ENCODE measurements at regions not wholly inside any gene's neighbourhood (a gene's known extent, or its start where the extent isn't known, plus 50 kb on each side); places are given as distances from the start of the nearest gene placed in this dataset.
"Not testable (repeated sequence)": the region's sequence is repeated elsewhere in the genome, so short reads cannot be mapped to it uniquely, and the experiment has no call there.

DNA sequence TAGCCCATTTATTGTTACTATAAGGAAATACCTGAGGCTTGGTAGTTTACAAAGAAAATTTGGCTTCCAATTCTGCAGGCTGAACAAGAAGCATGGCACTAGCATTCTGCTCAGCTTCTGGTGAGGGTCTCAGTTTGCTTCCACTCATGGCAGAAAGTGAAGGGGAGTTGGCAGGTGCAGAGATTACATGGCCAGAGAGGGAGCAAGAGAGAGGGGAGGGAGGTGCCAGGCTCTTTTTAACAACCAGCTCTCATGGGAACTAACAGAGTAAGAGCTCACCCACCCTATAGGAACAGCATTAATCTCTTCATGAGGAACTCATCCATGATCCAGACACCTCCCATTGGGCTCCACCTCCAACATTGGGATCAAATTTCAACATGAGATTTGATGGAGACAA lies 437.9 kb downstream of the CHL1 start:
- FAIRE-seq, result no peak
- DNase-seq (ENCODE audit: insufficient read length, low spot score), result no peak

DNA sequence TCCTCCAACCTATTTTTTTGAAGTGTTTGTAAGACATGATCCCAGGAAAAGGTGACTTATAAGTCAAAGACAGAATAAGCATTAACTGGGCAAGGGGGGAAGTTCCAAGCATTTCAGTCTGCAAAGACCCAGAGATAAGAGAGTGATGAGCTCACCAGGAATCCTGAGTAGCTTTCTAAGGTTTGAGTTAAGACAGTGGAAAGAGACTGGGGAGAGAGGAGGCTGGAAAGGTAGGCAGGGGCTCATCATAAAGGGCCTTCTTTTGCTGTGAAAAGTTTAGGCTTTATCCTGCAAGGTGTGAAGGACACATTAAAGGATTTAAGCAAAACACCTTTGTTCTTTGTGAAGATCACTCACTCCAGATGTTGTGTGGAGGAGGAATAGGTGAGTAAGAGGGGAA lies 438.8 kb downstream of the CHL1 start:
- DNase-seq (ENCODE audit: insufficient read length, low spot score) (no peak), FAIRE-seq (no peak)

DNA sequence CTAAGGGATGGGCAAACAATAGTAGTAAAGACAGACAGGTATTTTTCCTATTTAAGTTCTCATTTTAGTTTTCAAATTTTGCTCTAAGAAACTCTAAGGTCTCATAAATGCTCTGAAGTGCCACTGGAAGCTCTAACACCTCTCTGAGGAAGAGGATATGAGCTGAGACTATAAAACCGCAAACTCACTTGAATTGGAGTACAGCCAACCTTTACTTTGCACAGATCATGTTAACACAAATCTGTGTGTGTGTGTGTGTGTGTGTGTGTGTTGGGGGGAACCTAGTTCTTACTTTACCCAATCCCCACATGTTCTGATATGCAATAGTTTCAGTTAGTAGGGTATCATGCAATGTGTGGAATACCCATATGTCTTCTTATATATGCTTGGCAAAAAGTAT lies 446.8 kb downstream of the CHL1 start:
- FAIRE-seq (no peak), DNase-seq (ENCODE audit: insufficient read length, low spot score) (no peak)

DNA sequence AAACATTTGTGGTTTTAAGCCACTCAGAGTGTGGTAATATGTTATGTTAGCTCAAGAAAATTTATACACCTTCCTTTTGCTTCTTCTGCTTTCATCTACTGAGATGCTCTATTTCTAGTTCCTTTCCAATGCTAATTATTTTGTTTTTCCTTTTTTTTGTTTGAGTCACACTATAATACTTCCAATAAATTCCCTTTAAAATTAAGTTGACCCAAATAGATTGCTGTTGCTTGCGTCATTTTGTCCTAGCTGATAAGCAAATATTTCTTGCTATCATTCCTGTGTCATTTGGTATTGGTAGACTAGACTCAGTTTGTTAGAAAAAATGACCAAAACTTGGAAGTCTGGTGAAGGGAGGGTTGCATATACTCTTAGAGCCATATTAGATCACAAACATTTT lies 437.0 kb upstream of the CNTN6 start:
- no peak for FAIRE-seq

DNA sequence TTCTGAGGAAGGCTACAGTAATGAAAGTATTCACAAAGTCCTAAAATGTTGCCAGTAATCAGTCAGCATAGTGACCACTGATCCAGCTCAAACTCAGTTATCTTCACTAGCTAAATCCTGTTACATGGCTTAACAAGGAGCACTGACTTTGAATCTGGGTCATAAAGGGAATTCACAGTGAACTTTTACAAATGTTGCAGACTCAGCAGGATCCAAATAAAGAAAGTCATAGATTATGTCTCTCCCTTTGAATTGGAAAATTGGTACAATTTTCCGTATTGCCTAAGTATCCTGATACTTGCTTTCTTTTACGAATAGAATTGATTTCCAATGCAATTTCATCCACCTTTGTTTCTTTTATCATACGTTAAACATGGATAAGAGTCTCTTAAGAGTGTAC lies 431.5 kb upstream of the CNTN6 start:
- FAIRE-seq (no peak), DNase-seq (ENCODE audit: insufficient read length, low spot score) (no peak)

More for the DNA sequence above, 437.0 kb upstream of the CNTN6 start:
- DNase-seq (ENCODE audit: insufficient read length, low spot score), result no peak

DNA sequence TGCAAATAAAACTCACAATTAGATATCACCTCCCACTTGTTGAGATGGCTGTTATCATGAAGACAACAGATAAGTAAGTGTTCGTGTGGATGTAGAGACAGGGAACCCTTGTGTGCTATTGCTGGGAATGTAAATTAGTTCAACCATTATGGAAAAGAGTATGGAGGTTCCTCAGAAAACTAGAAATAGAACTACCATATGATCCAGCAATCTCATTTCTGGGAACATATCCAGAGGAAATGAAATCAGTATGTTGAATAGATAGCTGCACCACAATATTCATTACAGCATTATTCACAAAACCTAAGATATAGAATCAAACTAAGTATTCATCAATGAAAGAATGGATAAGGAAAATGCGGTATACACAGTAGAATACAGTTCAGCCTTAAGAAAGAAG lies 418.7 kb upstream of the CNTN6 start:
- no peak for FAIRE-seq
- DNase-seq (ENCODE audit: insufficient read length, low spot score), result no peak

DNA sequence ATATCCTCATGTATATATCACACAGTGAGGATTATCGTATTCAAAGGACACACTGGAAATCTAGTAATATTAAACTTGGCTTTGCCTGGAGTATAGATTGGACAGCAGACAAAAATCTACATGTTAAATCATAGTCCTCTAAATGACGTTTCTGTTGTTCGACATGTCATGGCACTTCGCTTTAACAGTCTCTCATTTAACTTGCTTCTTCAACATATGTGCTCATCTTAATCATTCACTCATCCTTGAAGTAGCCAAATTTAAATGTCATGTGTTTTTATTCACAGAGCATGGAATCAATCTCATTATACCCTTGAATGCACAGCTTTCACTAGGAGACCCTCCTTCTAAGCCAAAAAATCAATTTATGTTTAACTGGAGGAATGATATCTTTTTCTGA lies 417.0 kb upstream of the CNTN6 start:
- DNase-seq (ENCODE audit: insufficient read length, low spot score) (no peak), FAIRE-seq (no peak)

DNA sequence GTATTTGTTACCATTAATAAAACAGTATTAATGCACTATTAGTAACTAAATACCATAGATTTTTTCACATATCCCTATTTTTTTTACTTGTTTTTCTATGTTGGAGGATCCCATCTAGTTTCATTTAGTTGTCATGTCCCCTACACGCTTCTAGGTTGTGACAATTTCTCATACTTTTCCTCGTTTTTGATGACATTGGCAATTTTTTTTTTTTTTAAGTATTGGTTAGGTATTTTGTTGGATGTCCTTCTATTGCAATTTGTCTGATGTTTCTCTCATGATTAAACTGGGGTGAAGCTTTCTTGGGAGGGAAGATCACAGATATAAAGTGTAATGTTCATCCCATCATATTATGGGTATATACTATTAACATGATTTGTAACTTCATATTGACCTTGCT lies 409.1 kb upstream of the CNTN6 start:
- no peak for DNase-seq (ENCODE audit: insufficient read length, low spot score)
- FAIRE-seq, result no peak

DNA sequence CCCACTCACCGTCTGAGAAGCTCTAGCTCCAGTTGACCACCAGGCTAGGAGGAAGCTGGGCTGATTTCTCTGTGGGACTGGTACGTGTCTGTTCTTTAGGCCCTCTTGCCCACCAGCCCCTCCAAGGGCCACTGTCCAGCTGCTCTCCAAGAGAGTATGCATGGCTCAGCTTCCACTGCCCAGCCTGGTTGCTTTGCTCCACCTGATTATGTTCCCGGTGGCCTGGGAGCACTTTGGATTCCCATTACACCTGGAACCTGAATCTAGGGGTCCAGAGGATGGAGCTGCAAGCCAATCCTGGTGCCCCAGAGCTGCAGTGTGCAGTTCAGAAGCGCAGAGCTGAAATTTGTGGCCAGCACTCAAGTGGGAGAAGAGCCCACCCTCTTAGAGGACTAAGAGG lies 402.1 kb upstream of the CNTN6 start:
- DNase-seq (ENCODE audit: insufficient read length, low spot score) (no peak), FAIRE-seq (no peak)

DNA sequence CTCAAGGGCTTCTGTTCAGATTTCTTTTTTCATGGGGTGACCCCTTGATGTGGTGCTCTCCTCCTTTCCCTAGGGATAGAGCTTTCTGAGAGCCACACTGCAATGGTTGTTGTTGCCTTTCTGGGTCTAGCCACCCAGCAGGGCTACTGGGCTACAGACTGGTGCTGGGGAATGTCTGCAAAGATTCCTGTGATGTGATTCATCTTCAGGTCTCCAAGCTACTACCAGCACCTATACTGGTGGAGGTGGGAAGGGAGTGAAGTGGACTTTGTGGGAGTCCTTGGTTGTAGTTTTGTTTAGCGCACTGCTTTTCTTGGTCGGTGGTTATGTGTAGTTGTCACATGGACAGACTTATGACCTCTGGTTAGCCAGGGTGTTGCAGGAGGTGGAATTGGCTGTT lies 392.3 kb upstream of the CNTN6 start:
- DNase-seq (ENCODE audit: insufficient read length, low spot score), result no peak

DNA sequence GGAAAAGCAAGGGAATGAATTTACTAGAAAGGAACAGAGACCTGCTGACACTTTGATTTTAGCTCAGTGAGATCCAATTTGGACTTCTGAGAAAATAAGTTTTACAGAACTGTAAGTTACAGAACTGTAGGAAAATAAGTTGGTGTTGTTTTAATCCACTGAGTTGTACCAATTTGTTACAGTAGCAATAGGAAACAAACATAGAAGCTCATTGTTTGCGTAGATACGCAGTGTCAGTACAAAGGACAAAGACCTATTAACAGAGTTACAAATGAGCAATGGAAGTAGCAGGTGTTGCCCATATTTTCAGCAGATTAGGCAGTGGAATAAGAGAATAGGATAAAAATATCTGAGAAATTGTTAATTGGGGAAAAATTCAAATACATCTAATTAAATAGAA lies 385.8 kb upstream of the CNTN6 start:
- no peak for DNase-seq (ENCODE audit: insufficient read length, low spot score)
- FAIRE-seq, result no peak

More for the DNA sequence above, 392.3 kb upstream of the CNTN6 start:
- FAIRE-seq, result no peak

DNA sequence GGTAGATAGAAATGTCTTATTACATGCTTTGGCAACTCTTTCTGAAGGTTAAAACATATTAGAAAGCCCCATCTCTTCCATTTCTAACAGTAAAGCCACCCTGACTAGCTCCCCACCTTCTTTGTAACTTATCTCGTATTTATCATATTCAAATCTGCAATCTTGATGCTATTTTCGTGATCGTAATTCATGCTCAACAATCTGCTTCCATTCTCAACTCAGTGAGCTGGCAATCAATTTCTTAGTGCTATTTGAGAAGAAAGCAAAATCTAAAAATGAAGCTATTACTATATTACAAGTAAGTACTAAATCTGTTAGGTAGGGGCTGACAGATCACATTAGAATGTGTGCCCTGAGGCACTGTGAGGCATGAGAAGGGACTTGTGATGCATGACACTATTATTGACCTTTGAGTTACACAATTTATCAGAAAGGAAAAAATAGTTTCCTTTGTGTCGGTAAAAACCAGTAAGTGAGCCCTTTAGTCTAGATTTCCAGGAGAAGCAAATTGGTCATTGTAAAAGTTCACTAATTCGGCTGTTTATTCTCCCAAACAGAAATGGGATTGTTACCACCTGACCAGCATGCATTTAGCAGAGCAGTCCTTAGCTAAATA lies 379.7 kb upstream of the CNTN6 start:
- DNase-seq (ENCODE audit: insufficient read length, low spot score) (peak; percentile 3), FAIRE-seq (no peak)

DNA sequence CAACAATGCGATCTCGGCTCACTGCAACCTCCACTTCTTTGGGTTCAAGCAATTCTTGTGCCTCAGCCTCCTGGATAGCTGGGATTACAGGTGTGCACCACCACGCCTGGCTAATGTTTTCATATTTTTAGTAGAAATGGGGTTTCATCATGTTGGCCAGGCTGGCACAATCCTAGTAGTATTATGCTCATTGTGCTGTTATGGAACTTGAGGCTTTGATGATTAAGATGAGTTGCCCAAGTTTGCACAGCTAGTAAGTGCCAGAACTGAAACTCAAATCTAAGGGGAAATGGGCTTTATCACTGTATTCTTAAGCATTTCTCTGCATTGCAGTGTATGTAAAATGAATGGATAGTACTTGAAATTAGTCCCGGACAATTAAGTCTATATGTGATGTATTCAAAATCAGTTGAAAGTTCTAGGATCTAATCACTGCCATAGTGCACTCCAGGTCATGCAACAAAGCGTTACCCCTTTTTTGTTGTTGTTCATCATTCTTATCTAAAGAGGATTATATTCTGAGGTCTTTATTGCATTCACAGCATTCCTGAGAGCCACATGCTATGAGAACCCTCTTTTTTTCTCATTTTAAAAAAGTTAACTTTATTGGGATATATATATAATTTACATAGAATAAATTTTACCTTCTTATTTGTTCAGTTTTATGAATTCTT lies 378.7 kb upstream of the CNTN6 start:
- DNase-seq (ENCODE audit: insufficient read length, low spot score), result no peak
- FAIRE-seq, result no peak

DNA sequence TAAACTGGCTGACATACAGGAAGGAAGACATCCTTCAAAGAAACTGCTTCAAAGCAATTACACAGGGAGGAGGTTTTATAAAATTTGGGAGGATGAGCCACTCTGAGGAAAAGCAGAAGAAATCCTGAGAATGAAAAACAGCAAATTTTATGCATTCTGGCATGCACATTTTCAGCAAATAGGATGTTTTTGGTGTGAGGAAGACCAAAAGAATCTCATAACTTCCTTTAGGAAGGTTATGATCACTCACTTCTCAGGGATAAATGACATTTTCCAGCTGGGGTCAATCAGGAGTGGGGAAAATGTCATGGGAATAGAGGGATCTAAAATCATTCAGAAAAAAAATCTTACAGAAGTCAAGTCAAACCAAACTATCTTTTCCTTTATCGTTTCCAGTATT lies 371.7 kb upstream of the CNTN6 start:
- FAIRE-seq (no peak), DNase-seq (ENCODE audit: insufficient read length, low spot score) (no peak)

DNA sequence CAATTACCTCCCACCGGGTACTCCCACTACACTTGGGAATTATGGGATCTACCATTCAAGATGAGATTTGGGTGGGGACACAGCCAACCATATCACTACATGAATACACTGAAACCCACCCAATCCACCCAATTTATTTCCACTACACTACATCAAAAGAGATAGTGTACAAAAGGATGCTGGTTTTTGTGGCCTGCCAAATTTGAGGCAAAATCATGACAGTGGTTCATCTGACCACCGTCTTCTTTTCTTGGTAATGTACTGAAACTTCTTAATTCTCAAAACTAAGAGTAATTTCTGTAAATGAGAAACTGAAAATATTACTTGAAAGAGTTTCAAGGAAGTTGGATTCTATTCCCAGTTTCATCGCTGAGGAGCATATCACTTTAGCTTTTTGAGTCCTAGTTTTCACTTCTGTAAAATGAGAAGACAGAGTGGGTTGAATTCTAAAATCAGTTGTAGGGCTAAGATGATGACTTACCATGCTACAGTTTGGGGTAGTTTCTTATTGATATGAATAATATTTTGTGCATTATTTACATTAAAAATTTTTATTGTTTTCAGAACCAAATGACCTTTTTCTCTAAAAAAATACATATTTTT lies 360.4 kb upstream of the CNTN6 start:
- DNase-seq (ENCODE audit: insufficient read length, low spot score), result no peak
- no peak for FAIRE-seq

DNA sequence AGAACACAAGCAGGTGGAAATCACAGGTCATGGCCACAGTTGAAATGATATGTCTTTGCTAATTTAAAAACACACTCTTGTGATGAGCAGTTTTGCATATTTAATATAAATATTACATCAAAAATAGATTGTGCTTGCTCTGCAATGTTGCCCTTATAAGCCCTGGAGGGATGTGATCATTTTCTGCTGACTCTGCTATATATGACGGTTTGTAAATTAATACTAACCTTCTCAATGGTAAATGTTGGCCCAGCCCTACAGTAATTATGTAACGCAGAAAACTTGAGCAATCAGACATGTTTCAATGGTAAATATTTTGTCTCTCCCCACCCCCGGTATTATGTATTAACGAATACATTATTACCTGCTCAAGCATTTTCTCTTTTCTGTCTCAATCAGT lies 359.5 kb upstream of the CNTN6 start:
- no peak for DNase-seq (ENCODE audit: insufficient read length, low spot score)
- no peak for FAIRE-seq

DNA sequence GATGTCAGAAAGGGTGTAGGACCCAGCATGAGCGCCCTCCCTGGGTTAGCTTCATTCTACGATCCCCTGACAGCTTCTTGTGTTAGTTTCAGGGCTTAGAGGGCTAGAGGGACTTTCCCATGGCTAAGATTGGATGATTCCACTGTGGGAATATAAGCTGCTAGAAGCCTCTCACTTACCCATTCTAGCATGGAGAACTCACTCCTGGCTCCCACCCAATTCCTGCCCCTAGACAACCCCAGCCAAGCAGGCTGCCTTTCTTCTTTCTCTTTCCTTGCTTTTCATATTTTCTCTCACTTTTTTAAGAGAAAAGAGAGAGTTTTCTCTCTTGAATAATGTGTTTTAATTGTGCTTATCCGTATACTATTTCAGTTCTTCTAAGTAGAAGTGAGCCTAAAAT lies 335.1 kb upstream of the CNTN6 start:
- FAIRE-seq (no peak), DNase-seq (ENCODE audit: insufficient read length, low spot score) (no peak)

DNA sequence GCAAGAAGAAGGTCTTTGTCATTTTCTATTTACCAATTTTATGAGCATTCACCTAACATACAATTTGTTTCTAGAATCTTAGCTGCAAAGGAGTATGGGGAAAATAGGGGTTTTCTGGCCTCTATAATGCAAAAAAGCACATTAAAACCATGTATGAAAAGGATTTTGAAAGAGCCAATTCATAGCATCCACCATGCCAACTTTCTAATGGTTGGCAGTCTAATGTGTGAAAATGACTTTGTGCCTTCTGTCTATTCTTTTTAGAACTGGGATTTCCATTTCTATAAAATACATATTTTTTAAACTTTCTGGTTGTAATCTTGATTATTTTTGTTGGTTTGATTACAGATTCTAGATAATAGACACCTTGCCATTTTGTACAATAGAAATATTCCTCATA lies 333.7 kb upstream of the CNTN6 start:
- no peak for FAIRE-seq

DNA sequence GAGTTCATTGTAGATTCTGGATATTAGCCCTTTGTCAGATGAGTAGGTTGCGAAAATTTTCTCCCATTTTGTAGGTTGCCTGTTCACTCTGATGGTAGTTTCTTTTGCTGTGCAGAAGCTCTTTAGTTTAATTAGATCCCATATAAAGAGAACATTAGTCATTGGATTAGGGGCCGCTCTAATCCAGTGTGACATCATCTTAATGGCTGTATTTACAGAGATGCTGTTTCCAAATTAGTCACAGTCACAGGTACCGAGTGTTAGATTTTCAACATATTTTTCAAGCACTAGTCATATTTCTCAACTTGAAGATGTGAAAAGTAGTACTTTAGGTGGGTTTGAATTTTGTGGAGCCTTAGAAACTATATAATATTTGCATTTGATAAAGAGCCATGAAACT lies 319.4 kb upstream of the CNTN6 start:
- FAIRE-seq; DNase-seq (ENCODE audit: insufficient read length, low spot score): not testable (repeated sequence)

More for the DNA sequence above, 333.7 kb upstream of the CNTN6 start:
- no peak for DNase-seq (ENCODE audit: insufficient read length, low spot score)

DNA sequence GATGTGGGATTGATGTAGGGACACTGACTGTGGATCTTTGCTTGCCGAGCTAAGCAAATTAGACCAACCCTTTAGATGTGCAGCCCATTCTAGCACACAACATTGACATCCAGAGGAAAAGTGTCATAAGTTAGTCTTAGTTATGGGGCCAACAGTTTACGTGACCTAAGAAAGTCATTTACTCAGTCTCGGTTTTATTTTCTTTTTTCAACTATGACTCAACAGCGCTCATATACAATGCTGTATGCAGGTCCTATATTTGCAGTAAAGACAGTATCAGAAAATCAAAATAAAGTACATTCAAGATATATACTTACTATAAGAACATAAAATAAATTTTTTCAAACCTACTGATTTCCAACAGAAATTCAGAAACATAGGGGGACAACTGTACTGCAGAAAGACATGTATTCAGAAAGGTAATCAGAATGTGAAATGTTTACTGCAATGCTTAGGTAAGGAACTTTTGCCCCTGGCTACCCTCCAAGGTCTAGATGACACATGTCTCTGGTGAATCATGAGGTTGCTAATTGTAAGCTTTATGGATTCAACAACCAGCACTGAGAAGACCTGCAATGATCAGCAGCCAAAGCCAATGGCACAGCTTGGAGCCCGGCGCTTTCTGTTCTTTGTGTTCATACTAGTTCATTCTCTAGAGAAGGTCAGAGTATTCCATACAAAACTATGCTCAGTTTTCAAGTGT lies 317.5 kb upstream of the CNTN6 start:
- FAIRE-seq (no peak), DNase-seq (ENCODE audit: insufficient read length, low spot score) (no peak)

DNA sequence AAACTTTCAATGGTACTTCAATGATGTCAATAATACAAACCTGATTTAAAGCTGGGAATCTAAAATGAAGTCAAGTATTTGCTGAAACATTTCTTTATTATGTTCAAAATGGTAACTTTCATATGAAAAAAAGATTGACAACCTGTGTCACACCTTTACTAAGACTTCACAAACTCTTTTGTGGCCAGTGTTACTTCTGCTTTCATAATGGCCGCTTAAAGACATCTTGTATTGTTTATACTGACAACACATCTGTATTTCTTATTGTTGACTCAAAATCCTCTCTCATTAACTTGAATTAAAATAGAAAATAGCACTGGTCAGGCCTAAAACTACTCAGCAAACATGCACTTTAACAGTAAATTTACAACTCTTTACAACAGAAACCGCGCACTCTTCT lies 312.3 kb upstream of the CNTN6 start:
- FAIRE-seq, result no peak

DNA sequence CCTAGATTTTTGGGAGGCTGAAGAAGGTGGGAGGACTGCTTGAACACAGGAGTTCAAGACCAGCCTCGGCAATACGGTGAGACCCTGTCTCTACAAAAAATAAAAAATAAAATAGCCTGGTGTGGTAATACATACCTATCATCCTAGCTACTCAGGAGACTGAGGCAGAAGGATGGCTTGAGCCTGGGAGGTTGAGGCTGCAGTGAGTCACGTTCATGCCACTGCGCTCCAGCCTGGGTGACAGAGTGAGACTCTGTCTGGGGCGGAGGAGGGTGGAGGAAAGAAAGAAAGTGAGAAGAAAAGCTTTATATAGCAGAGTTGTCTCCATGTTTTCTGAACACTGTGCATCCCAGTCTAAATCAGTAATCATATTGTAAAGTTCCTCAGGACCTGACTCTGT lies 301.4 kb upstream of the CNTN6 start:
- FAIRE-seq, result no peak
- DNase-seq (ENCODE audit: insufficient read length, low spot score), result no peak

More for the DNA sequence above, 312.3 kb upstream of the CNTN6 start:
- DNase-seq (ENCODE audit: insufficient read length, low spot score), result no peak
